Activated CD4-positive, alpha-beta T cell treated with anti-CD3 and anti-CD28 coated beads, Interleukin-2, amount 10 ng/mL, durations not matched to agents 24 days and 14 days (primary cell): ENCODE measurements at regions not wholly inside any gene's neighbourhood (a gene's known extent, or its start where the extent isn't known, plus 50 kb on each side); places are given as distances from the start of the nearest gene placed in this dataset.
A peak's percentile ranks its signal among the peaks of the same experiment; 100 is the strongest.

Source experiments
- DNase-seq: peaks from one replicate; pipeline ENCODE4 v3.0.0; 2022
- H3K27ac Mint-ChIP-seq: one replicate; pipeline ENCODE4 v1.8.0; 2022; ENCODE audit warnings: mild to moderate bottlenecking, mixed read lengths
- H3K27me3 Mint-ChIP-seq: one replicate; pipeline ENCODE4 v1.8.0; 2022; ENCODE audit warnings: mixed read lengths
- H3K36me3 Mint-ChIP-seq: one replicate; pipeline ENCODE4 v1.8.0; 2022; ENCODE audit warnings: low read depth, mild to moderate bottlenecking, mixed read lengths
- H3K4me1 Mint-ChIP-seq: one replicate; pipeline ENCODE4 v1.8.0; 2021; ENCODE audit warnings: mixed read lengths
- H3K4me3 Mint-ChIP-seq: one replicate; pipeline ENCODE4 v1.8.0; 2022; ENCODE audit warnings: mild to moderate bottlenecking, moderate library complexity, mixed read lengths
- H3K9me3 Mint-ChIP-seq: one replicate; pipeline ENCODE4 v1.8.0; 2021; ENCODE audit warnings: mixed read lengths
- intact Hi-C: fragments of 100-400 bp; cut with micrococcal nuclease; formaldehyde crosslinking; loops from one replicate; pipeline ENCODE4 v1.15.1; 2023

DNA sequence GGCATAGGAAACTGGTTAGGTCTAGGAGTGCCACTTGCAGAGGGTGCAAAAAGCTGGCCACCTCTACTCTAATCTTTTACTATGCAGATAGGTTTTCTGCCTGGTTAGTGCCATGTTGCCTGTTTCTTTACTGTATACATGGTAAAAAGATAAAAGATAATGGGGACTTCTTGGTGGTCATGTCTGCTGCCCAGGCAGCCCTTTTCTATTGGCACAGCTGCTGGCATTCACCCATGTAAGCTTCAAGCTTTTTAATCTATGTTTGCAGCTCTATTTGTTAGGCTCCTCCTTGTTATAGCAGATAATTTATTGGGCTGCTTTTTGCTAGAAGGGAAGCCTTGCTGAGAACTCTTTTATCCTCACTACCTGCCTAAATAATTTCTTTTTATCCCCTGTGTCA is 74.0 kb upstream of the KDM5D start:
- Mint-ChIP-seq H3K27ac (no peak overlapping the region), H3K4me3 (no peak overlapping the region), H3K27me3 (no peaks in the 10 kb centered on the region), H3K9me3 (no peaks in the 10 kb centered on the region), H3K36me3 (no peaks in the 10 kb centered on the region), H3K4me1 (peaks cover 2% of the 10 kb centered on the region)
- intact Hi-C loops, result no loop called here
- no peak for DNase-seq

DNA sequence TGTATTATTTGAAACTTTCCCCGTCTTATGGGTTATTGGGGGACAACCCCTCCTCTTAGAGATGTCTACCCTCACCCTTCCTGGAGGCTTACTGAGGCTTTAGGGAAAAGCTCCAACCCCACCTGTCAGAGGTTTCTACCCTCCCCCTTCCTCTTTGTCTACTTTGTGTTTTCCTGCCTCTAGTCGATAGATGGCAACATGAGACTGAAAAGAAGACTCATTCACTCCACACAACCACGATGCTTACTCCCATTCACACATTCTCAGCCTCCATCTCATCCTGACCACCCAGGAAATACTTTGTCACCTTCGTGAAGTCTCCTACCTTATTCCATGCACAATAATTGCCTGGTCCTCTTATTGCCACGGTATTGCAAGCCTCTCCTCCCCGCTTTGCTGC is 72.4 kb upstream of the KDM5D start:
- Mint-ChIP-seq H3K27ac (no peak overlapping the region), H3K27me3 (no peaks in the 10 kb centered on the region), H3K4me3 (no peak overlapping the region), H3K4me1 (peaks cover 2% of the 10 kb centered on the region), H3K36me3 (no peaks in the 10 kb centered on the region), H3K9me3 (no peaks in the 10 kb centered on the region)
- intact Hi-C loops, result no loop called here
- no peak for DNase-seq

DNA sequence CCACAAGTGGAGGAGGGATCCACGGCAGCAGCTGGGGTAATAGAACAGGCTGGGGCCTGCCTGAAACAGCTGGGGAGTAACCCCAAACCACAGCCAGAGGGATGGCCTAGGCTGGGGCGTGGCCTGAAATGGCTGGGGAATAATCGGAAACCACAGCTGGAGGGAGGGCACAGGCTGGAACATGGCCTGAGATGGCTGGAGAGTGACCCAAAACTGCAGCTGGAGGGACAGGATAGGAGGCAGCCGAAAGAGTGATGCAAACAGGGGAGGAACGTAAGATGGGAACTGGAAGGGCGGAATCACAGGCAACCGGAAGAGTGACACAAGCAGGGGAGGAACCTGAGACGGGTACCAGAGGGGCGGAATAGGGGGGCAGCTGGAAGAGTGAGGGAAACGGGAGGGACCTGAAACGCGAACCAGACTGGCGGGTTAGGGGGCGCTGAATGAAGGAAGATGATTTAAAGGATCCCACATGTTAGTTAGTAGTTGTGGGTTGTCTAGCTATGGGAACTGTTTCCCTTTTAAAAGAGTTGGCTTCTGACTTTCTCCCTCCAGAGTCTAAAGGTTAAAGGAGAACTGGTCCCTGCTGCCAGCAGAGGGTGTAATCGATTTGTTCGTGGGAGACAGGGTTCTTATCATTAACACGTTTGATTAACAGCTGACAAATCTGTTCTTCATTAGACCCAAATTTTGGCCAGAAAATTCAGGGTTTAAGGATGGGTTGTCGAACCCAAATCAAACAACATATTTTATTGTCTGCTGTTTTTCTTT is 71.7 kb upstream of the KDM5D start:
- H3K9me3 Mint-ChIP-seq, result no peaks in the 10 kb centered on the region
- H3K4me3 Mint-ChIP-seq, result peak overlapping the region; percentile 66
- H3K36me3 Mint-ChIP-seq, result no peaks in the 10 kb centered on the region
- H3K27me3 Mint-ChIP-seq, result no peaks in the 10 kb centered on the region
- intact Hi-C loops, result no loop called here
- H3K27ac Mint-ChIP-seq, result no peak overlapping the region
- DNase-seq, result peak; percentile 49
- H3K4me1 Mint-ChIP-seq, result peaks cover 2% of the 10 kb centered on the region
